COR-L47 (cell line): ENCODE measurements at regions not wholly inside any gene's neighbourhood (a gene's known extent, or its start where the extent isn't known, plus 50 kb on each side); places are given as distances from the start of the nearest gene placed in this dataset.

Experiments
- DNase-seq: peaks from one replicate; lab custom pipeline; 2025; lab: John Stamatoyannopoulos, UW

- DNase-seq = no peak
Observed at GRCh38 chr18:65288908-65289307, 461.9 kb upstream of the CDH7 start.

- peak; percentile 84 for DNase-seq
Observed at GRCh38 chr18:65287652-65288051, 463.2 kb upstream of the CDH7 start.

- DNase-seq = no peak
Observed at GRCh38 chr18:65282096-65282495, 468.7 kb upstream of the CDH7 start.

- DNase-seq = no peak
Observed at GRCh38 chr18:65279668-65280305, 471.0 kb upstream of the CDH7 start.

- DNase-seq = no peak
Observed at GRCh38 chr18:65278939-65279667, 471.7 kb upstream of the CDH7 start.

GRCh38 chr18:65269375-65269774, 481.4 kb upstream of the CDH7 start:
- DNase-seq = no peak

- DNase-seq = no peak
Observed at GRCh38 chr18:65265761-65266160, 485.1 kb upstream of the CDH7 start.

- DNase-seq = no peak
Observed at GRCh38 chr18:65260030-65260429, 490.8 kb upstream of the CDH7 start.

GRCh38 chr18:65259403-65259802, 491.4 kb upstream of the CDH7 start:
- no peak for DNase-seq

- DNase-seq = no peak
Observed at GRCh38 chr18:65257149-65257548, 493.7 kb upstream of the CDH7 start.

GRCh38 chr18:65255417-65255816, 495.4 kb upstream of the CDH7 start:
- DNase-seq = no peak

- no peak for DNase-seq
Observed at GRCh38 chr18:65239787-65240186, 511.0 kb upstream of the CDH7 start.

- peak; percentile 82 for DNase-seq
Observed at GRCh38 chr18:65235966-65236624, 514.7 kb upstream of the CDH7 start.

- no peak for DNase-seq
Observed at GRCh38 chr18:65230311-65230710, 520.5 kb upstream of the CDH7 start.

GRCh38 chr18:65227970-65228369, 522.8 kb upstream of the CDH7 start:
- DNase-seq = no peak

- DNase-seq = peak; percentile 23
Observed at GRCh38 chr18:65221736-65222135, 529.1 kb upstream of the CDH7 start.

GRCh38 chr18:65221115-65221514, 529.7 kb upstream of the CDH7 start:
- no peak for DNase-seq

GRCh38 chr18:65215865-65216466, 534.8 kb upstream of the CDH7 start:
- DNase-seq = peak; percentile 10

- no peak for DNase-seq
Observed at GRCh38 chr18:65214456-65214855, 536.4 kb upstream of the CDH7 start.

- DNase-seq = no peak
Observed at GRCh38 chr18:65206551-65207260, 544.1 kb upstream of the CDH7 start.

GRCh38 chr18:65202091-65202490, 548.7 kb upstream of the CDH7 start:
- DNase-seq = no peak

- DNase-seq = no peak
Observed at GRCh38 chr18:65175681-65176080, 575.1 kb upstream of the CDH7 start.
